Fibroblast of skin of right biceps (primary cell): ENCODE measurements at regions not wholly inside any gene's neighbourhood (a gene's known extent, or its start where the extent isn't known, plus 50 kb on each side); places are given as distances from the start of the nearest gene placed in this dataset.

Source experiments
- DNase-seq: peaks from one replicate; pipeline ENCODE4 v3.0.0-alpha.2; 2013

DNA sequence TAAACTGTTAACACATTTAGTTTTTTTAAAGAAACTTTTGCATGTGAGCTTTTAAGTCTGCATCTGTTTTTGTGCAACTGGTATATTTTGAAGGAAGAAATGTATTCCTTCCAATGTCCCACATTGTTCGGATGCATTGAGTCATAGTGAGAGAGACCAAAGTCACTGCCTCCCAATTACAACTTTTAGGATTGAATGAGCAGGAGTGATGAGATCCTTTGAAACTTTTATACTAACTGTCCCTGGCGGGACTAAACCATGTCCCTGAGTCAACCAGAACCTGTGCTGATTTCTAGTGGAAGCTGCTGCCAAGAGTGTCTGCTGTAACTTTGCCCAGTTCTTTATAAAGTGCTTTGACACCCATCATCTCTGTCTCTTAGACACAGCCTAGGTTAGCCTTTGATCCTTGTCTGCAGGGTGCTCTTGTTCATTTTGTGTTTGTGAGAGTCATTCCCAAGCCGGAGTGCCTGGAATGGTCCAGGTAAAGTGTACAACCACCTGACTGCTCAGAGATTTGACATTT, 122.7 kb downstream of the ZNF518B start:
- DNase-seq: no peak

DNA sequence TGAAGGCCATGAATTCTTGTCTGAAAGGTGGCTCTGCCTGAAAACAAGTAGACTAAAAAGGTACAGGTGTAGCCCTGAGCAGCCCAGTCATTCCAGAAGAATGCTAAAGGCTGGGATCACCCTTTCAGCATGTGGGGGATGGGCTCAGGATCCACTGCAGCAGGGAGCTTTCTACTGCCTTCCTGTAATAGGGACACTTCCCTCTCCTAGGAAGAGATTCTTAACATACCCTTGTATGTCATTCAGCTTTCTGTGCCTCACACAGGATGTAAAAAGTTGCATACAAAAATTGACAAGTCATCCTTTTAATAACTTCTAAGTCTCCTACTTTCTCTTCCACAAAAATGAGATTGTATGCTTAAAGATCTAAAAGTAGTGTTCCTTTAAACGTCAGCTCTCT, 123.3 kb downstream of the ZNF518B start:
- DNase-seq: no peak

GRCh38 chr4:10326075-10326474, 131.2 kb downstream of the ZNF518B start:
- no peak for DNase-seq

- DNase-seq: no peak
These were observed 135.3 kb downstream of the ZNF518B start for GRCh38 chr4:10321931-10322330.

- DNase-seq: no peak
These were observed 137.1 kb downstream of the ZNF518B start for GRCh38 chr4:10320130-10320529.

GRCh38 chr4:10317345-10317744, 139.9 kb downstream of the ZNF518B start:
- no peak for DNase-seq

DNA sequence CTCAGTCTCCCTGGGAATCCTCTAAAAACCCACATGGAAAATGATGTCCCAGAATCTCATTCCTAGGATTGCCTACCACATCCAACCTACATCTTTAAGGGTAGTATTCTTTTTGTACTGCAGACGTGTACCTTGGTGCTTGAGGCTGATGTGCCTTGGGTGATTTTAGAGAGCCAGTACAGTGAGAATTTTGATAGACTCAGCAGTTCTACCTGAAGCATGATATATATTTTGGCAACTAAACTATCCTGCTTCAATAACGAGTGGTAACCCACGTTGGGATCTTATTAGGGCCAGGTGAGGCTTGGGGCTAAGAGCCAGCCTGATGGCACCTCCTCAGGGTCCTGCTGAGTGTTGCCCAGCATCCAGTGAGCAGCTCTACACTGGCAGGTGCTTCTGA, 140.4 kb downstream of the ZNF518B start:
- no peak for DNase-seq

DNA sequence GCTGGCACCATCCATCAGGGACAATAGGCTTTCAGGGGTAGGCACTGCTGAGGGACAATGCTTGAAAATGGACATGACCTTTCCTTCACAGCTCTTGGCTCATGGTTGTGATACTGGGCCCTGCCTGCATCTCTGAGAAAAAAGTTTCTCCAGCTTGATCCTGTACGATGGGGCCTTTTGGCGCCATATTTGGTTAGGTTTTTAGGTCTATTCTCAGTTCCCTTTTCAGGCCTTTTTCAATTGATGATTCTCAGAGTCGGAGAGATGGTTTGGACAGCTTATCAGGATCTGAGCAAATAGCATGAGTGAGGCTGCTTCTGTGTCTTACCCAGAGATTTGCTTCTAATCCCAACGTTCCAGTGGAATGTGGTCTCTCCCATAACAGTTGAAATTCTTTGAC, 141.6 kb downstream of the ZNF518B start:
- DNase-seq: no peak

GRCh38 chr4:10312568-10312967, 144.7 kb downstream of the ZNF518B start:
- no peak for DNase-seq

DNA sequence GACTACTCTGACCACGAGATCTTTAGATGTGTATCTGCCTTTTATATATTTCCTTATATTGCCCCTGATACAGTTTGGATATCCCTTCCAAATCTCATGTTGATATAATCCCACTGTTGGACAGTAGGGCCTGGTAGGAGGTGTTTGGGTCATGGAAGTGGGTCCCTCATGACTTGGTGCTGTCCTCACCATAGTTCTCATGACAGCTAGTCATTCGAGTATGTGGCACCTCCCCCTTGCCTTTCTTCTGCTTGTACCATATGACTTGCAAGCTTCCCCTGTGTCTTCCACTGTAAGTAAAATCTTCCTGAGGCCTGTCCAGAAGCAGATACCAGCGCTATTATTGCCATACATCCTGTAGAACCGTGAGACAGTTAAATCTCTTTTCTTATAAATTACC, 145.3 kb downstream of the ZNF518B start:
- DNase-seq: no peak

GRCh38 chr4:10305816-10306215, 151.4 kb downstream of the ZNF518B start:
- DNase-seq: no peak

DNA sequence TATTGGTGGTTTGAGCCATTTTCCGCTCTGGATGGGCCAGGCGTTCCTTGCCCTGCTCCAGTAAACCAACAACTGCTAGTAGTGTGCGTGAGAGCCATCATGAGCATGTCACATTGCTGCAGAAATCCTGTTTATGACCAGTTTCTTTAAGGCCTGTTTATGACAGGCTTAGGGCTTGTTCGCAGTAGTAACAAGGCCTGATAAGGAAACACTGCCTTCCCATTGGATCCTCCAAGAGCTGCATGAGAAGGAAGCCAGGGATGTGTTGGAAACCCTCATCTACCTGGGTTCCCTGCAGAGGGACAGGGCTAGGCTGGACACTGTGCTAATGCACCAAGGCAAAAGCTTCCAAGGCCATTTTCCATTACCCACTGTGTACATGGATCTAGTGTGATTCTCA, 153.9 kb downstream of the ZNF518B start:
- DNase-seq: no peak

DNA sequence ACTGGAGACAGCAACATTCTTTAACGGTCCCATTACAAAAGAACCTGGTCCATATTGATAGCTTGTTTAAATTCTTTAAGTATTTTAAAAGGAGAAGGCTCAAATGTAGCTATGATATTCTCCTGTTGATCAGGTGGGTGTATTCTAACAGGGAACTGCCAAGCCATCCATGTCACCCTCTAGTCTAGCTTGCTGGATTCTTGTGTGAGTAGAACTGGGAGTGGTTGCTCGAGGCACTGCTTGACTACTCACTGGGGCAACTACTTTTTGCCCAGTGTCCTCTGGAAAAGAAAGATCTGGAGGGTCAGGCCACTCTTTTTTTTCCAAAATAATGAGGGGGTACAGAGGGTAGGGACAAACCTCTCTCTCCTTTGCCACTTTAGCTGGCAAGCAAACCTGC, 155.1 kb downstream of the ZNF518B start:
- no peak for DNase-seq

GRCh38 chr4:10299601-10300000, 157.6 kb downstream of the ZNF518B start:
- DNase-seq: peak; percentile 2

- DNase-seq: no peak
These were observed 158.5 kb downstream of the ZNF518B start for GRCh38 chr4:10298681-10299080.

GRCh38 chr4:10296730-10297129, 160.5 kb downstream of the ZNF518B start:
- DNase-seq: no peak

- DNase-seq: no peak
These were observed 161.9 kb downstream of the ZNF518B start for GRCh38 chr4:10295301-10295700.

- DNase-seq: no peak
These were observed 167.7 kb downstream of the ZNF518B start for GRCh38 chr4:10289538-10289906.

- DNase-seq: no peak
These were observed 168.2 kb downstream of the ZNF518B start for GRCh38 chr4:10288830-10289537.

DNA sequence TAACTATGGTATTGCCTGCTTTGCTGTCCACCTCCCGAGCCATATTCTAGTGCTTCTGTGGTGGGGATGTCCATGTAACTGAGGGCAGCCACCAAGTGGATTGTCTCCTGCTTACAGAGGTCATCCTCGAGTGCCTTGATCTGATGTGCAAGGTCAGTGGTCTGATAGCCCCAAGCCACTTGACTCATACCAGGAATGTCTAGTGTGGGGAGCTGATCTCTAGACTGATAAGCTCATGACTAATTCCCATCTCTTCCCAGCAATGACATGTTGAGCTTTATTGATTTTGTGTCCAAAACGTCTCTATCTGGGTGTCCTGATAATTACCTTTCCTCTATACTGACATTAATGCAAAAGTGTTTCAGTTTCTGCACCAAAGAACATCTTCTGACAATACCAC, 168.4 kb upstream of the WDR1 start:
- no peak for DNase-seq

GRCh38 chr4:10283761-10284160, 167.2 kb upstream of the WDR1 start:
- DNase-seq: no peak

DNA sequence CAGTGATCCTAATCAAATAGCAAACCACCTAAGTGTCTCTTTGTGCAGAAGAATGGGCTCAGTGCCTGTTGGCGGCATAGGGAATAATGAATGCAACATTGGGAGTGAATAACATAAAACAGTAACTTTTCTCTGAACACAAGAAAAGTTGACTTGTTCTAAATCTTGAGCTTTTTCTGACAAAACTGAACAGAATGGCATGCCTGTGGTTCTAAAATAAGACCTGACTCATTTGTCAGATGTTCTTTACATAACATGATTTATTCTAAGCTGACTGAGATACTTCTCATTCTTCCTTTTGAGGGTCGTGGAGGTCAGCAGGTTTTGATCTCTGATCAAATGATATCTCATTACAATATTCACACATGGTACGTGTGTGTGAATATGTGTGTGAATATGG, 165.4 kb upstream of the WDR1 start:
- DNase-seq: no peak

DNA sequence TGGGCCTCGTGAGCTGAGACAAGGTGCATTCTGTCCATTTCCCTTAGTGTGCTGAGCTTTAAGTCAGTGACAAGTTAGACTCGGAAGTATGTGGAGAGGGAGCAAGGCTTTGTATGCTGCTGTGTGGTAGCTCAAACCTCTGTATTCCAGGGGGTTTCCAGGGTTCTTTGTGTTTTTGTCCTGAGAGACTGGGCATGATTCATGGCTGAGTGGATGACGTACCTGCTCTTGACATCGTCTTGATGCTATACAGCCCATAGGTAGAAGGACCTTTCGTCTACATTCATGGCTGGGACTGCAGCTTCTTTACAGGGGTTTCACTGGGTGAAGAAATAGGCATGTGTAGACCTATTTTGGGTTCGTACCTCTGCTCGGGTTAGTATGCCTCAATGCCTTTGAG, 162.7 kb upstream of the WDR1 start:
- no peak for DNase-seq

GRCh38 chr4:10278071-10278470, 161.5 kb upstream of the WDR1 start:
- no peak for DNase-seq

GRCh38 chr4:10276152-10276551, 159.6 kb upstream of the WDR1 start:
- DNase-seq: no peak
